K562 (cell line): ENCODE measurements at regions not wholly inside any gene's neighbourhood (a gene's known extent, or its start where the extent isn't known, plus 50 kb on each side); places are given as distances from the start of the nearest gene placed in this dataset.

Experiments used
- ASH1L ChIP-seq: fragments of 450-650 bp; IDR thresholded peaks from 2 replicates; pipeline ENCODE4 v1.6.1; 2018; ENCODE audit warnings: borderline replicate concordance, mild to moderate bottlenecking, low read depth; ENCODE audit not compliant: partially characterized antibody
- NR3C1 ChIP-seq: sonication (generic); formaldehyde crosslinking; IDR thresholded peaks from 2 replicates; pipeline ENCODE4 v1.8.1; 2022; ENCODE audit warnings: missing genetic modification reagents
- NUFIP1 ChIP-seq: fragments of 450-650 bp; IDR thresholded peaks from 2 replicates; pipeline ENCODE4 v1.6.1; 2018; ENCODE audit not compliant: partially characterized antibody
- ZNF253 ChIP-seq: fragments of 250-450 bp; sonication (Bioruptor Pico); conservative IDR thresholded peaks from 2 replicates; pipeline ENCODE4 v1.6.1; 2021; ENCODE audit warnings: mild to moderate bottlenecking
- TF ChIP-seq, protein P1 (sequence below): fragments of 200-600 bp; sonication (generic); IDR thresholded peaks from one replicate; pipeline ENCODE4 v1.6.1; 2012; ENCODE audit warnings: mild to moderate bottlenecking, low read depth, low read length, inconsistent platforms
- TF ChIP-seq, protein P2 (sequence below): fragments of 450-650 bp; IDR thresholded peaks from 2 replicates; pipeline ENCODE4 v1.6.1; 2014; ENCODE audit warnings: low read depth, mild to moderate bottlenecking, moderate library complexity, borderline replicate concordance
- TF ChIP-seq, protein P3 (sequence below), 2 experiments: fragments of 450-650 bp; IDR thresholded peaks; 2 replicates each; pipeline ENCODE4 v1.6.1; 2018; ENCODE audit warnings: mild to moderate bottlenecking in 2 of 2, low read depth in 1 of 2; ENCODE audit not compliant: partially characterized antibody in 2 of 2

DNA sequence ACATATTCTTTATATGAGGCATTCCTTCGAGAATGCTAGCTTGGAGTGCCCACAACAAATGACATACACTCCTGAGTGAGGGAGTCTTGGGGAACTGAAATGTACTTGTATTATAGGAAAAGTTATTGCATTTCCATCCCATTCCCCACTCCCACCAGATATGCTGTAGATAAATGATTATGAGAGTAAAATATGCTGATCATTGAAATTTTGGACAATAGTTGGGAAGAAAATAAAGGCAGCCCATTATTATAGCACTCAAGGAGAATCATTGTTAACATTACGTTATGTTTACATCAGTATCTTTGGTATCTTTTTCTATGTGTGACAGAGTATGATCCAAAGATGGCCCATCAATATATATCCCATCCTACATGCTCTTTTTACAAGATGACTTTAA, 194.4 kb downstream of the GATA3 start (continued):
- TF ChIP-seq, protein P1, sequence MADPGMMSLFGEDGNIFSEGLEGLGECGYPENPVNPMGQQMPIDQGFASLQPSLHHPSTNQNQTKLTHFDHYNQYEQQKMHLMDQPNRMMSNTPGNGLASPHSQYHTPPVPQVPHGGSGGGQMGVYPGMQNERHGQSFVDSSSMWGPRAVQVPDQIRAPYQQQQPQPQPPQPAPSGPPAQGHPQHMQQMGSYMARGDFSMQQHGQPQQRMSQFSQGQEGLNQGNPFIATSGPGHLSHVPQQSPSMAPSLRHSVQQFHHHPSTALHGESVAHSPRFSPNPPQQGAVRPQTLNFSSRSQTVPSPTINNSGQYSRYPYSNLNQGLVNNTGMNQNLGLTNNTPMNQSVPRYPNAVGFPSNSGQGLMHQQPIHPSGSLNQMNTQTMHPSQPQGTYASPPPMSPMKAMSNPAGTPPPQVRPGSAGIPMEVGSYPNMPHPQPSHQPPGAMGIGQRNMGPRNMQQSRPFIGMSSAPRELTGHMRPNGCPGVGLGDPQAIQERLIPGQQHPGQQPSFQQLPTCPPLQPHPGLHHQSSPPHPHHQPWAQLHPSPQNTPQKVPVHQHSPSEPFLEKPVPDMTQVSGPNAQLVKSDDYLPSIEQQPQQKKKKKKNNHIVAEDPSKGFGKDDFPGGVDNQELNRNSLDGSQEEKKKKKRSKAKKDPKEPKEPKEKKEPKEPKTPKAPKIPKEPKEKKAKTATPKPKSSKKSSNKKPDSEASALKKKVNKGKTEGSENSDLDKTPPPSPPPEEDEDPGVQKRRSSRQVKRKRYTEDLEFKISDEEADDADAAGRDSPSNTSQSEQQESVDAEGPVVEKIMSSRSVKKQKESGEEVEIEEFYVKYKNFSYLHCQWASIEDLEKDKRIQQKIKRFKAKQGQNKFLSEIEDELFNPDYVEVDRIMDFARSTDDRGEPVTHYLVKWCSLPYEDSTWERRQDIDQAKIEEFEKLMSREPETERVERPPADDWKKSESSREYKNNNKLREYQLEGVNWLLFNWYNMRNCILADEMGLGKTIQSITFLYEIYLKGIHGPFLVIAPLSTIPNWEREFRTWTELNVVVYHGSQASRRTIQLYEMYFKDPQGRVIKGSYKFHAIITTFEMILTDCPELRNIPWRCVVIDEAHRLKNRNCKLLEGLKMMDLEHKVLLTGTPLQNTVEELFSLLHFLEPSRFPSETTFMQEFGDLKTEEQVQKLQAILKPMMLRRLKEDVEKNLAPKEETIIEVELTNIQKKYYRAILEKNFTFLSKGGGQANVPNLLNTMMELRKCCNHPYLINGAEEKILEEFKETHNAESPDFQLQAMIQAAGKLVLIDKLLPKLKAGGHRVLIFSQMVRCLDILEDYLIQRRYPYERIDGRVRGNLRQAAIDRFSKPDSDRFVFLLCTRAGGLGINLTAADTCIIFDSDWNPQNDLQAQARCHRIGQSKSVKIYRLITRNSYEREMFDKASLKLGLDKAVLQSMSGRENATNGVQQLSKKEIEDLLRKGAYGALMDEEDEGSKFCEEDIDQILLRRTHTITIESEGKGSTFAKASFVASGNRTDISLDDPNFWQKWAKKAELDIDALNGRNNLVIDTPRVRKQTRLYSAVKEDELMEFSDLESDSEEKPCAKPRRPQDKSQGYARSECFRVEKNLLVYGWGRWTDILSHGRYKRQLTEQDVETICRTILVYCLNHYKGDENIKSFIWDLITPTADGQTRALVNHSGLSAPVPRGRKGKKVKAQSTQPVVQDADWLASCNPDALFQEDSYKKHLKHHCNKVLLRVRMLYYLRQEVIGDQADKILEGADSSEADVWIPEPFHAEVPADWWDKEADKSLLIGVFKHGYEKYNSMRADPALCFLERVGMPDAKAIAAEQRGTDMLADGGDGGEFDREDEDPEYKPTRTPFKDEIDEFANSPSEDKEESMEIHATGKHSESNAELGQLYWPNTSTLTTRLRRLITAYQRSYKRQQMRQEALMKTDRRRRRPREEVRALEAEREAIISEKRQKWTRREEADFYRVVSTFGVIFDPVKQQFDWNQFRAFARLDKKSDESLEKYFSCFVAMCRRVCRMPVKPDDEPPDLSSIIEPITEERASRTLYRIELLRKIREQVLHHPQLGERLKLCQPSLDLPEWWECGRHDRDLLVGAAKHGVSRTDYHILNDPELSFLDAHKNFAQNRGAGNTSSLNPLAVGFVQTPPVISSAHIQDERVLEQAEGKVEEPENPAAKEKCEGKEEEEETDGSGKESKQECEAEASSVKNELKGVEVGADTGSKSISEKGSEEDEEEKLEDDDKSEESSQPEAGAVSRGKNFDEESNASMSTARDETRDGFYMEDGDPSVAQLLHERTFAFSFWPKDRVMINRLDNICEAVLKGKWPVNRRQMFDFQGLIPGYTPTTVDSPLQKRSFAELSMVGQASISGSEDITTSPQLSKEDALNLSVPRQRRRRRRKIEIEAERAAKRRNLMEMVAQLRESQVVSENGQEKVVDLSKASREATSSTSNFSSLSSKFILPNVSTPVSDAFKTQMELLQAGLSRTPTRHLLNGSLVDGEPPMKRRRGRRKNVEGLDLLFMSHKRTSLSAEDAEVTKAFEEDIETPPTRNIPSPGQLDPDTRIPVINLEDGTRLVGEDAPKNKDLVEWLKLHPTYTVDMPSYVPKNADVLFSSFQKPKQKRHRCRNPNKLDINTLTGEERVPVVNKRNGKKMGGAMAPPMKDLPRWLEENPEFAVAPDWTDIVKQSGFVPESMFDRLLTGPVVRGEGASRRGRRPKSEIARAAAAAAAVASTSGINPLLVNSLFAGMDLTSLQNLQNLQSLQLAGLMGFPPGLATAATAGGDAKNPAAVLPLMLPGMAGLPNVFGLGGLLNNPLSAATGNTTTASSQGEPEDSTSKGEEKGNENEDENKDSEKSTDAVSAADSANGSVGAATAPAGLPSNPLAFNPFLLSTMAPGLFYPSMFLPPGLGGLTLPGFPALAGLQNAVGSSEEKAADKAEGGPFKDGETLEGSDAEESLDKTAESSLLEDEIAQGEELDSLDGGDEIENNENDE: no peak
- TF ChIP-seq ASH1L (no peak), ZNF253 (no peak), NR3C1 (CRISPR knock-in tag) (no peak), NUFIP1 (no peak)
- TF ChIP-seq, protein P2, sequence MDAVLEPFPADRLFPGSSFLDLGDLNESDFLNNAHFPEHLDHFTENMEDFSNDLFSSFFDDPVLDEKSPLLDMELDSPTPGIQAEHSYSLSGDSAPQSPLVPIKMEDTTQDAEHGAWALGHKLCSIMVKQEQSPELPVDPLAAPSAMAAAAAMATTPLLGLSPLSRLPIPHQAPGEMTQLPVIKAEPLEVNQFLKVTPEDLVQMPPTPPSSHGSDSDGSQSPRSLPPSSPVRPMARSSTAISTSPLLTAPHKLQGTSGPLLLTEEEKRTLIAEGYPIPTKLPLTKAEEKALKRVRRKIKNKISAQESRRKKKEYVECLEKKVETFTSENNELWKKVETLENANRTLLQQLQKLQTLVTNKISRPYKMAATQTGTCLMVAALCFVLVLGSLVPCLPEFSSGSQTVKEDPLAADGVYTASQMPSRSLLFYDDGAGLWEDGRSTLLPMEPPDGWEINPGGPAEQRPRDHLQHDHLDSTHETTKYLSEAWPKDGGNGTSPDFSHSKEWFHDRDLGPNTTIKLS: no peak
- TF ChIP-seq, protein P3, sequence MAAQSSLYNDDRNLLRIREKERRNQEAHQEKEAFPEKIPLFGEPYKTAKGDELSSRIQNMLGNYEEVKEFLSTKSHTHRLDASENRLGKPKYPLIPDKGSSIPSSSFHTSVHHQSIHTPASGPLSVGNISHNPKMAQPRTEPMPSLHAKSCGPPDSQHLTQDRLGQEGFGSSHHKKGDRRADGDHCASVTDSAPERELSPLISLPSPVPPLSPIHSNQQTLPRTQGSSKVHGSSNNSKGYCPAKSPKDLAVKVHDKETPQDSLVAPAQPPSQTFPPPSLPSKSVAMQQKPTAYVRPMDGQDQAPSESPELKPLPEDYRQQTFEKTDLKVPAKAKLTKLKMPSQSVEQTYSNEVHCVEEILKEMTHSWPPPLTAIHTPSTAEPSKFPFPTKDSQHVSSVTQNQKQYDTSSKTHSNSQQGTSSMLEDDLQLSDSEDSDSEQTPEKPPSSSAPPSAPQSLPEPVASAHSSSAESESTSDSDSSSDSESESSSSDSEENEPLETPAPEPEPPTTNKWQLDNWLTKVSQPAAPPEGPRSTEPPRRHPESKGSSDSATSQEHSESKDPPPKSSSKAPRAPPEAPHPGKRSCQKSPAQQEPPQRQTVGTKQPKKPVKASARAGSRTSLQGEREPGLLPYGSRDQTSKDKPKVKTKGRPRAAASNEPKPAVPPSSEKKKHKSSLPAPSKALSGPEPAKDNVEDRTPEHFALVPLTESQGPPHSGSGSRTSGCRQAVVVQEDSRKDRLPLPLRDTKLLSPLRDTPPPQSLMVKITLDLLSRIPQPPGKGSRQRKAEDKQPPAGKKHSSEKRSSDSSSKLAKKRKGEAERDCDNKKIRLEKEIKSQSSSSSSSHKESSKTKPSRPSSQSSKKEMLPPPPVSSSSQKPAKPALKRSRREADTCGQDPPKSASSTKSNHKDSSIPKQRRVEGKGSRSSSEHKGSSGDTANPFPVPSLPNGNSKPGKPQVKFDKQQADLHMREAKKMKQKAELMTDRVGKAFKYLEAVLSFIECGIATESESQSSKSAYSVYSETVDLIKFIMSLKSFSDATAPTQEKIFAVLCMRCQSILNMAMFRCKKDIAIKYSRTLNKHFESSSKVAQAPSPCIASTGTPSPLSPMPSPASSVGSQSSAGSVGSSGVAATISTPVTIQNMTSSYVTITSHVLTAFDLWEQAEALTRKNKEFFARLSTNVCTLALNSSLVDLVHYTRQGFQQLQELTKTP (IDR thresholded peaks at IDR 0.05; ENCODE audit: low read depth in 1 of 2, partially characterized antibody in 2 of 2): no peak
- TF ChIP-seq, all 486 proteins: peak for 2
